Kidney epithelial cell (primary cell): ENCODE measurements at regions not wholly inside any gene's neighbourhood (a gene's known extent, or its start where the extent isn't known, plus 50 kb on each side); places are given as distances from the start of the nearest gene placed in this dataset.
"Not testable (repeated sequence)": the region's sequence is repeated elsewhere in the genome, so short reads cannot be mapped to it uniquely, and the experiment has no call there.

Experiments used
- DNase-seq: peaks from one replicate; pipeline ENCODE4 v3.0.0-alpha.2; 2010; ENCODE audit warnings: low read depth
- H3K27me3 ChIP-seq: 2 replicates; pipeline ENCODE4 v1.6.0; 2011; ENCODE audit warnings: low read length; ENCODE audit not compliant: control insufficient read depth, insufficient read depth
- H3K36me3 ChIP-seq: 2 replicates; pipeline ENCODE4 v1.5.1; 2011; ENCODE audit warnings: low read length; ENCODE audit not compliant: control insufficient read depth, insufficient read depth
- H3K4me3 ChIP-seq: 2 replicates; pipeline ENCODE4 v1.5.1; 2011; ENCODE audit warnings: low read depth, mild to moderate bottlenecking, control low read depth, low read length
- TF ChIP-seq, protein P1 (sequence below): IDR thresholded peaks from 2 replicates; pipeline ENCODE4 v1.5.1; 2011; ENCODE audit warnings: mild to moderate bottlenecking, moderate library complexity, low read length, control low read depth, inconsistent platforms; ENCODE audit not compliant: insufficient read depth, poor library complexity, severe bottlenecking

DNA sequence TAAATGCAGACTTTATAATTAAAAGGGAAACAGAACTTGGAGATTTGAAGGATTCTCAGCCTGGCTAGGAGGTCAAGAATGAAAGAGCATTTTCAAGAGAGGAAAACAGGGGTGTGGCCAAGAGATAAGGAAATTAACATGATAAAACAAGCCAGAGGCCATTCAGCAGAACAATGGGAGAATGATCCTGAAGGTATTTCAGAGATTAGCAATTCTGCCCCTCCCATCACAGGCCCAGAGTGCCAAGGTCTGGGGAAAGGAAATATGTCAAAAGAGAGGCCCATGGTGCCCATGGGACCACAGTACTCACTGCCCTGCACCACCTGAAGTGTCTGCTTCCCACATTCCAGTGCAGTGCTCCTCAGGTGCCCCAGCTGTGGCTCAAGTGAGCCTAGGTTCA lies 188.5 kb upstream of the STS start:
- no peak for DNase-seq
- TF ChIP-seq, protein P1, sequence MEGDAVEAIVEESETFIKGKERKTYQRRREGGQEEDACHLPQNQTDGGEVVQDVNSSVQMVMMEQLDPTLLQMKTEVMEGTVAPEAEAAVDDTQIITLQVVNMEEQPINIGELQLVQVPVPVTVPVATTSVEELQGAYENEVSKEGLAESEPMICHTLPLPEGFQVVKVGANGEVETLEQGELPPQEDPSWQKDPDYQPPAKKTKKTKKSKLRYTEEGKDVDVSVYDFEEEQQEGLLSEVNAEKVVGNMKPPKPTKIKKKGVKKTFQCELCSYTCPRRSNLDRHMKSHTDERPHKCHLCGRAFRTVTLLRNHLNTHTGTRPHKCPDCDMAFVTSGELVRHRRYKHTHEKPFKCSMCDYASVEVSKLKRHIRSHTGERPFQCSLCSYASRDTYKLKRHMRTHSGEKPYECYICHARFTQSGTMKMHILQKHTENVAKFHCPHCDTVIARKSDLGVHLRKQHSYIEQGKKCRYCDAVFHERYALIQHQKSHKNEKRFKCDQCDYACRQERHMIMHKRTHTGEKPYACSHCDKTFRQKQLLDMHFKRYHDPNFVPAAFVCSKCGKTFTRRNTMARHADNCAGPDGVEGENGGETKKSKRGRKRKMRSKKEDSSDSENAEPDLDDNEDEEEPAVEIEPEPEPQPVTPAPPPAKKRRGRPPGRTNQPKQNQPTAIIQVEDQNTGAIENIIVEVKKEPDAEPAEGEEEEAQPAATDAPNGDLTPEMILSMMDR: no peak
- H3K4me3 ChIP-seq: no peak overlapping the region
- no peaks in the 10 kb centered on the region for H3K36me3 ChIP-seq
- H3K27me3 ChIP-seq: no peaks in the 10 kb centered on the region

DNA sequence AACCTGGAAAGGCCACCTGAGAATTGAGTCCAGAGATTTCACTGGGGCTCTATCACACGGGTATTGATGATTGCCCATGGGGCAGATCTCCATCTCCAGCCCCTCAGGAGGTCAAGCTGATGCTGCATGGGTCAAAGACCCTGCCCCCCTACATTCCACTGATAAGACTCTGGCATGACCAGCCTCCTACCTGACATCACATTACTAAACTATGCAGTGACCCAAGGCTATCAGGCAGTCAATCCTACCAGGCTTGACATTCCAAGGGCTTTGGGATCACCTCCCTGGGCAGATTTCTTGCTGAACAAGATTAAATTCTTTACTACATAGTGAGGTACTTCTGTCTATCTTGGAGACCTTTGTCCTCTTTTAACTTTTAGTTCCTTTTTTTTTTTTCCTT lies 192.7 kb upstream of the STS start:
- Histone ChIP-seq H3K27me3 (no peaks in the 10 kb centered on the region), H3K36me3 (no peaks in the 10 kb centered on the region), H3K4me3 (no peak overlapping the region)
- no peak for DNase-seq
- TF ChIP-seq, protein P1: no peak

DNA sequence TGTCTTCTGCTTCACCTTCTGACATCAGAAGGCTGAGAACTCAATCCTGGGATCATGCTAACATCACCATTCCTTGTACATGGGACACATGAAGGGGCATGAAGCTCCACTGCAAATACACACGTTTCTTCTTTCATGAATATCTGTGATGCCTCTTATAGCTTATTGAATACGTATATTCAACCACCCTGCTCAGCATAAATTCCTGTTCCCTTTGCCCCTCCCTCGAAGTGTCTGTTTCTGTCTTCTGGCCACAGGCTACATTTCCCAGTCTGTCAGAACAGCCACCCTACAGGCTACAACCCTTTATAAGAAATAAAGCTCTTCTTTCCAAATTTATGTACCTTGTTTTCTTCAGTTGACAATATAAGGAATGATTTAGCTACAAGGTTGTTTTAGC lies 201.3 kb upstream of the STS start:
- TF ChIP-seq, protein P1: no peak
- DNase-seq: no peak
- Histone ChIP-seq H3K4me3 (no peak overlapping the region), H3K36me3 (no peaks in the 10 kb centered on the region), H3K27me3 (no peaks in the 10 kb centered on the region)

DNA sequence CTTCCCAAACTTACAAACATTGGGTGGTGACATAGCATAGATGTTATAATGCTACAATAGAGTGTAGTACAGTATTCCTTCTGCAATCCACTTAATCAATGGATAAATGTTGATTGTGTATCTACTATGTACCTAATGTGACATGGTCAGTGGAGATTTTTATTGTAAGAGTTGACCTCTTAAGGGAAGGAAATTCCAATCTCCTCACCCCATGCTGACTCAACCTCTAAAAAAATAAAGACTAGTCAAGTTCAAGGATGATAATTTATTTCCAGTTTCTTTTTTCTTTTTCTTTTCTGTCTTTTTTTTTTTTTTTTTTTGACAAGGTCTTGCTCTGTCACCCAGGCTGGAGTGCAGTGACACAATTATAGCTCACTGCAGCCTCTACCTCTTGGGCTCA lies 206.5 kb upstream of the STS start:
- H3K36me3 ChIP-seq: no peaks in the 10 kb centered on the region
- no peak for DNase-seq
- TF ChIP-seq, protein P1: no peak
- H3K27me3 ChIP-seq: no peaks in the 10 kb centered on the region
- H3K4me3 ChIP-seq: no peak overlapping the region

DNA sequence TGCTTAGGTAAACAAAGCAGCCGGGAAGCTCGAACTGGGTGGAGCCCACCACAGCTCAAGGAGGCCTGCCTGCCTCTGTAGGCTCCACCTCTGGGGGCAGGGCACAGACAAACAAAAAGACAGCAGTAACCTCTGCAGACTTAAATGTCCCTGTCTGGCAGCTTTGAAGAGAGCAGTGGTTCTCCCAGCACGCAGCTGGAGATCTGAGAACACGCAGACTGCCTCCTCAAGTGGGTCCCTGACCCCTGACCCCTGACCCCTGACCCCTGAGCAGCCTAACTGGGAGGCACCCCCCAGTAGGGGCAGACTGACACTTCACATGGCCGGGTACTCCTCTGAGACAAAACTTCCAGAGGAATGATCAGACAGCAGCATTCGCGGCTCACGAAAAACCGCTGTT lies 214.6 kb upstream of the STS start:
- not testable (repeated sequence) for H3K27me3 ChIP-seq, H3K4me3 ChIP-seq, DNase-seq, H3K36me3 ChIP-seq

DNA sequence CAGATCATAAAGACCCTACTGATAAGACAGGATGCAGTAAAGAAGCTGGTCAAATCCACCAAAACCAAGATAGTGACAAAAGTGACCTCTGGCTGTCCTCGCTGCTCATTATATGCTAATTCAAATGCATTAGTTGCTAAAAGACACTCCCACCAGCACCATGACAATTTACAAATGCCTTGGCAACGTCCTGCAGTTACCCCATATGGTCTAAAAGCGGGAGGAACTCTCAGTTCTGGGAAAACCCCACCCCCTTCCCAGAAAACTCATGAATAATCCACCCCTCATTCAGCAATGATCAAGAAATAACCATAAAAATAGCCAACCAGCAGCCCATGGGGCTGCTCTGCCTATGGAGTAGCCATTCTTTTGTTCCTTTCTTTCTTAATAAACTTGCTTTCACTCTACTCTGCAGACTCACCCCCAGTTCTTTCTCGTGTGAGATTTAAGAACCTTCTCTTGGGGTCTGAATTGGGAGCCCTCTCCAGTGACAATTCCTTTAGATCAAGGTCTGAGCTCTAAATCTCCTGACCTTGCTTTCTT lies 217.1 kb upstream of the STS start:
- no peak overlapping the region for H3K4me3 ChIP-seq
- TF ChIP-seq, protein P1: no peak
- DNase-seq: no peak
- no peaks in the 10 kb centered on the region for H3K36me3 ChIP-seq
- no peaks in the 10 kb centered on the region for H3K27me3 ChIP-seq
